IPS-NIHi7 (cell line): ENCODE measurements at regions not wholly inside any gene's neighbourhood (a gene's known extent, or its start where the extent isn't known, plus 50 kb on each side); places are given as distances from the start of the nearest gene placed in this dataset.
A peak's percentile ranks its signal among the peaks of the same experiment; 100 is the strongest.
"Not testable (repeated sequence)": the region's sequence is repeated elsewhere in the genome, so short reads cannot be mapped to it uniquely, and the experiment has no call there.

Experiments used
- DNase-seq: peaks from one replicate; pipeline ENCODE4 v3.0.0; 2012; ENCODE audit warnings: mixed read lengths; ENCODE audit errors: extremely low spot score

GRCh38 chr5:25990771-25991170 is 1047.6 kb downstream of the CDH9 start:
- no peak for DNase-seq

GRCh38 chr5:25979086-25979485 is 1059.3 kb downstream of the CDH9 start:
- DNase-seq, result no peak

GRCh38 chr5:25975885-25976284 is 1062.5 kb downstream of the CDH9 start:
- no peak for DNase-seq

- DNase-seq, result no peak
Observed at GRCh38 chr5:25974451-25974850, 1063.9 kb downstream of the CDH9 start.

GRCh38 chr5:25970906-25971489 is 1067.4 kb downstream of the CDH9 start:
- DNase-seq, result no peak

GRCh38 chr5:25969042-25969441 is 1069.3 kb downstream of the CDH9 start:
- DNase-seq, result not testable (repeated sequence)

GRCh38 chr5:25964009-25964372 is 1074.4 kb downstream of the CDH9 start:
- DNase-seq, result no peak

- no peak for DNase-seq
Observed at GRCh38 chr5:25963251-25964008, 1075.0 kb downstream of the CDH9 start.

GRCh38 chr5:25955337-25955736 is 1083.0 kb downstream of the CDH9 start:
- DNase-seq, result no peak

- DNase-seq, result no peak
Observed at GRCh38 chr5:25950681-25951080, 1087.7 kb downstream of the CDH9 start.

GRCh38 chr5:25948278-25948677 is 1090.1 kb downstream of the CDH9 start:
- no peak for DNase-seq

- DNase-seq, result no peak
Observed at GRCh38 chr5:25944786-25945185, 1093.6 kb downstream of the CDH9 start.

- no peak for DNase-seq
Observed at GRCh38 chr5:25909163-25909562, 1129.2 kb downstream of the CDH9 start.

GRCh38 chr5:25905646-25906045 is 1132.7 kb downstream of the CDH9 start:
- no peak for DNase-seq

- DNase-seq, result no peak
Observed at GRCh38 chr5:25892211-25892610, 1146.2 kb downstream of the CDH9 start.

- no peak for DNase-seq
Observed at GRCh38 chr5:25891691-25892090, 1146.7 kb downstream of the CDH9 start.

GRCh38 chr5:25881318-25882036 is 1156.9 kb downstream of the CDH9 start:
- no peak for DNase-seq

GRCh38 chr5:25863811-25864210 is 1174.6 kb downstream of the CDH9 start:
- no peak for DNase-seq

GRCh38 chr5:25862276-25862675 is 1176.1 kb downstream of the CDH9 start:
- no peak for DNase-seq

GRCh38 chr5:25858019-25858418 is 1180.4 kb downstream of the CDH9 start:
- peak; percentile 12 for DNase-seq

GRCh38 chr5:25851301-25851700 is 1187.1 kb downstream of the CDH9 start:
- no peak for DNase-seq

- DNase-seq, result no peak
Observed at GRCh38 chr5:25850581-25850980, 1187.8 kb downstream of the CDH9 start.

GRCh38 chr5:25849270-25849669 is 1189.1 kb downstream of the CDH9 start:
- no peak for DNase-seq
